ENCODE measurements at regions not wholly inside any gene's neighbourhood (a gene's known extent, or its start where the extent isn't known, plus 50 kb on each side); places are given as distances from the start of the nearest gene placed in this dataset.
"Not testable (repeated sequence)": the region's sequence is repeated elsewhere in the genome, so short reads cannot be mapped to it uniquely, and the experiment has no call there.

- 94% methylated on average over 30 of the region's 30 CpGs for WGBS
- Histone ChIP-seq H3K4me3 (ENCODE audit: low read length) (no peak overlapping the region), H3K27me3 (ENCODE audit: insufficient read depth, low read length) (no peaks in the 10 kb centered on the region), H3K27ac (ENCODE audit: low read depth, low read length) (no peak overlapping the region), H3K4me1 (ENCODE audit: insufficient read depth, low read length) (no peaks in the 10 kb centered on the region), H3K9ac (ENCODE audit: low read depth, low read length) (no peak overlapping the region), H3K9me3 (ENCODE audit: insufficient read depth, low read depth, low read length) (no peaks in the 10 kb centered on the region), H3K36me3 (ENCODE audit: insufficient read depth, low read length) (no peaks in the 10 kb centered on the region)
Observed at GRCh38 chr7:66505009-66505408, 123.7 kb upstream of the KCTD7 start.

GRCh38 chr7:66505531-66506451 lies 122.9 kb upstream of the KCTD7 start:
- no peaks in the 10 kb centered on the region for H3K27me3 ChIP-seq (ENCODE audit: insufficient read depth, low read length)
- 95% methylated on average over 86 of the region's 86 CpGs for WGBS
- H3K4me1 ChIP-seq (ENCODE audit: insufficient read depth, low read length) = no peaks in the 10 kb centered on the region
- no peak overlapping the region for H3K27ac ChIP-seq (ENCODE audit: low read depth, low read length)
- H3K36me3 ChIP-seq (ENCODE audit: insufficient read depth, low read length) = no peaks in the 10 kb centered on the region
- no peak overlapping the region for H3K9ac ChIP-seq (ENCODE audit: low read depth, low read length)
- H3K9me3 ChIP-seq (ENCODE audit: insufficient read depth, low read depth, low read length) = no peaks in the 10 kb centered on the region
- no peak overlapping the region for H3K4me3 ChIP-seq (ENCODE audit: low read length)

- H3K4me3 ChIP-seq (ENCODE audit: low read length); H3K4me1 ChIP-seq (ENCODE audit: insufficient read depth, low read length); H3K27ac ChIP-seq (ENCODE audit: low read depth, low read length); H3K36me3 ChIP-seq (ENCODE audit: insufficient read depth, low read length); H3K27me3 ChIP-seq (ENCODE audit: insufficient read depth, low read length); H3K9me3 ChIP-seq (ENCODE audit: insufficient read depth, low read depth, low read length); H3K9ac ChIP-seq (ENCODE audit: low read depth, low read length): not testable (repeated sequence)
- WGBS = 91% methylated on average over 10 of the region's 10 CpGs
Observed at GRCh38 chr7:66506703-66507102, 122.0 kb upstream of the KCTD7 start.

GRCh38 chr7:66507764-66508296 lies 120.9 kb upstream of the KCTD7 start:
- H3K4me3 ChIP-seq (ENCODE audit: low read length) = no peak overlapping the region
- 87% methylated on average over 7 of the region's 9 CpGs for WGBS

GRCh38 chr7:66508431-66508830 lies 120.2 kb upstream of the KCTD7 start:
- Histone ChIP-seq H3K9me3 (ENCODE audit: insufficient read depth, low read depth, low read length) (no peaks in the 10 kb centered on the region), H3K36me3 (ENCODE audit: insufficient read depth, low read length) (no peaks in the 10 kb centered on the region), H3K4me1 (ENCODE audit: insufficient read depth, low read length) (no peaks in the 10 kb centered on the region), H3K9ac (ENCODE audit: low read depth, low read length) (no peak overlapping the region), H3K4me3 (ENCODE audit: low read length) (no peak overlapping the region), H3K27ac (ENCODE audit: low read depth, low read length) (no peak overlapping the region), H3K27me3 (ENCODE audit: insufficient read depth, low read length) (no peaks in the 10 kb centered on the region)

More at GRCh38 chr7:66507764-66508296, 120.9 kb upstream of the KCTD7 start:
- no peaks in the 10 kb centered on the region for H3K36me3 ChIP-seq (ENCODE audit: insufficient read depth, low read length)
- H3K9ac ChIP-seq (ENCODE audit: low read depth, low read length) = no peak overlapping the region
- H3K27ac ChIP-seq (ENCODE audit: low read depth, low read length) = no peak overlapping the region
- no peaks in the 10 kb centered on the region for H3K4me1 ChIP-seq (ENCODE audit: insufficient read depth, low read length)
- no peaks in the 10 kb centered on the region for H3K9me3 ChIP-seq (ENCODE audit: insufficient read depth, low read depth, low read length)
- H3K27me3 ChIP-seq (ENCODE audit: insufficient read depth, low read length) = no peaks in the 10 kb centered on the region

GRCh38 chr7:66514050-66514449 lies 114.6 kb upstream of the KCTD7 start:
- no peak overlapping the region for H3K27ac ChIP-seq (ENCODE audit: low read depth, low read length)
- no peak overlapping the region for H3K9ac ChIP-seq (ENCODE audit: low read depth, low read length)
- 89% methylated on average over 9 of the region's 9 CpGs for WGBS

GRCh38 chr7:66517212-66517909 lies 111.3 kb upstream of the KCTD7 start:
- Histone ChIP-seq H3K27me3 (ENCODE audit: insufficient read depth, low read length) (no peaks in the 10 kb centered on the region), H3K27ac (ENCODE audit: low read depth, low read length) (no peak overlapping the region), H3K9me3 (ENCODE audit: insufficient read depth, low read depth, low read length) (no peaks in the 10 kb centered on the region), H3K4me3 (ENCODE audit: low read length) (no peak overlapping the region), H3K36me3 (ENCODE audit: insufficient read depth, low read length) (no peaks in the 10 kb centered on the region), H3K9ac (ENCODE audit: low read depth, low read length) (no peak overlapping the region), H3K4me1 (ENCODE audit: insufficient read depth, low read length) (no peaks in the 10 kb centered on the region)
- whole genome bisulfite sequencing = 95% methylated on average over 7 of the region's 7 CpGs

More at GRCh38 chr7:66514050-66514449, 114.6 kb upstream of the KCTD7 start:
- no peaks in the 10 kb centered on the region for H3K4me1 ChIP-seq (ENCODE audit: insufficient read depth, low read length)
- H3K27me3 ChIP-seq (ENCODE audit: insufficient read depth, low read length) = no peaks in the 10 kb centered on the region
- no peak overlapping the region for H3K4me3 ChIP-seq (ENCODE audit: low read length)
- no peaks in the 10 kb centered on the region for H3K36me3 ChIP-seq (ENCODE audit: insufficient read depth, low read length)
- no peaks in the 10 kb centered on the region for H3K9me3 ChIP-seq (ENCODE audit: insufficient read depth, low read depth, low read length)

- H3K4me3 ChIP-seq (ENCODE audit: low read length) = no peak overlapping the region
- H3K27me3 ChIP-seq (ENCODE audit: insufficient read depth, low read length) = no peaks in the 10 kb centered on the region
- no peaks in the 10 kb centered on the region for H3K4me1 ChIP-seq (ENCODE audit: insufficient read depth, low read length)
- WGBS = 84% methylated on average over 14 of the region's 14 CpGs
- H3K36me3 ChIP-seq (ENCODE audit: insufficient read depth, low read length) = no peaks in the 10 kb centered on the region
- no peak overlapping the region for H3K27ac ChIP-seq (ENCODE audit: low read depth, low read length)
- H3K9me3 ChIP-seq (ENCODE audit: insufficient read depth, low read depth, low read length) = no peaks in the 10 kb centered on the region
- H3K9ac ChIP-seq (ENCODE audit: low read depth, low read length) = no peak overlapping the region
Observed at GRCh38 chr7:66518151-66518691, 110.5 kb upstream of the KCTD7 start.

GRCh38 chr7:66521675-66522074 lies 107.0 kb upstream of the KCTD7 start:
- no peaks in the 10 kb centered on the region for H3K36me3 ChIP-seq (ENCODE audit: insufficient read depth, low read length)
- no peak overlapping the region for H3K9ac ChIP-seq (ENCODE audit: low read depth, low read length)
- no peak overlapping the region for H3K4me3 ChIP-seq (ENCODE audit: low read length)
- no peaks in the 10 kb centered on the region for H3K27me3 ChIP-seq (ENCODE audit: insufficient read depth, low read length)
- no peaks in the 10 kb centered on the region for H3K4me1 ChIP-seq (ENCODE audit: insufficient read depth, low read length)
- H3K9me3 ChIP-seq (ENCODE audit: insufficient read depth, low read depth, low read length) = no peaks in the 10 kb centered on the region
- WGBS = 87% methylated on average over 4 of the region's 4 CpGs
- no peak overlapping the region for H3K27ac ChIP-seq (ENCODE audit: low read depth, low read length)

- Histone ChIP-seq H3K27ac (ENCODE audit: low read depth, low read length) (no peak overlapping the region), H3K9me3 (ENCODE audit: insufficient read depth, low read depth, low read length) (no peaks in the 10 kb centered on the region), H3K4me3 (ENCODE audit: low read length) (no peak overlapping the region), H3K36me3 (ENCODE audit: insufficient read depth, low read length) (no peaks in the 10 kb centered on the region), H3K4me1 (ENCODE audit: insufficient read depth, low read length) (no peaks in the 10 kb centered on the region), H3K9ac (ENCODE audit: low read depth, low read length) (no peak overlapping the region), H3K27me3 (ENCODE audit: insufficient read depth, low read length) (no peaks in the 10 kb centered on the region)
- WGBS = 62% methylated on average over 3 of the region's 3 CpGs
Observed at GRCh38 chr7:66522518-66522917, 106.2 kb upstream of the KCTD7 start.

GRCh38 chr7:66523409-66523808 lies 105.3 kb upstream of the KCTD7 start:
- Histone ChIP-seq H3K9ac (ENCODE audit: low read depth, low read length) (no peak overlapping the region), H3K27me3 (ENCODE audit: insufficient read depth, low read length) (no peaks in the 10 kb centered on the region), H3K4me3 (ENCODE audit: low read length) (no peak overlapping the region), H3K27ac (ENCODE audit: low read depth, low read length) (no peak overlapping the region), H3K4me1 (ENCODE audit: insufficient read depth, low read length) (no peaks in the 10 kb centered on the region), H3K9me3 (ENCODE audit: insufficient read depth, low read depth, low read length) (no peaks in the 10 kb centered on the region), H3K36me3 (ENCODE audit: insufficient read depth, low read length) (no peaks in the 10 kb centered on the region)
- WGBS = 59% methylated on average over 3 of the region's 6 CpGs

Measured in HUES64 (cell line).